ENCODE measurements at regions not wholly inside any gene's neighbourhood (a gene's known extent, or its start where the extent isn't known, plus 50 kb on each side); places are given as distances from the start of the nearest gene placed in this dataset.

DNA sequence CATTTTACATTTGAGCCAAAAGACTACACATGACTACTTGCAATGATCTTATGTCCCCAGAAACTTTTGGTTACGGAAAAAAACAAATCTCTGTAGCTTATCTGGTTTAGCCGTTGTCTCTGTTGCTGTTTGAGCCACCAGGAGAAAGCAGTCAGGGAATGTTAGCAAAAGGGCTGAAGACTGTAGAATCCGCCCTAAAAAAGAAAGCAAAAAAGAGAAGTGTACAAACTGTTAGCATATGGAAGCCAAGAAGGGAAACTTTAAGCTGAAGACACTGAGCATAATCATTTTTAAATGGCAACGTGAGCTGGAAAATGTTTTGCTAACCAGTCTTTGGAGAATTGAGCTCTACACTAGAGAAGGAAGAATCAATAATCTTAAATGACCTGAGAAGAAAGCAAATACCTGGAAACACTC is 69.9 kb upstream of the MYLIP start:
- TF ChIP-seq, protein P1, sequence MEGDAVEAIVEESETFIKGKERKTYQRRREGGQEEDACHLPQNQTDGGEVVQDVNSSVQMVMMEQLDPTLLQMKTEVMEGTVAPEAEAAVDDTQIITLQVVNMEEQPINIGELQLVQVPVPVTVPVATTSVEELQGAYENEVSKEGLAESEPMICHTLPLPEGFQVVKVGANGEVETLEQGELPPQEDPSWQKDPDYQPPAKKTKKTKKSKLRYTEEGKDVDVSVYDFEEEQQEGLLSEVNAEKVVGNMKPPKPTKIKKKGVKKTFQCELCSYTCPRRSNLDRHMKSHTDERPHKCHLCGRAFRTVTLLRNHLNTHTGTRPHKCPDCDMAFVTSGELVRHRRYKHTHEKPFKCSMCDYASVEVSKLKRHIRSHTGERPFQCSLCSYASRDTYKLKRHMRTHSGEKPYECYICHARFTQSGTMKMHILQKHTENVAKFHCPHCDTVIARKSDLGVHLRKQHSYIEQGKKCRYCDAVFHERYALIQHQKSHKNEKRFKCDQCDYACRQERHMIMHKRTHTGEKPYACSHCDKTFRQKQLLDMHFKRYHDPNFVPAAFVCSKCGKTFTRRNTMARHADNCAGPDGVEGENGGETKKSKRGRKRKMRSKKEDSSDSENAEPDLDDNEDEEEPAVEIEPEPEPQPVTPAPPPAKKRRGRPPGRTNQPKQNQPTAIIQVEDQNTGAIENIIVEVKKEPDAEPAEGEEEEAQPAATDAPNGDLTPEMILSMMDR (conservative IDR thresholded peaks at IDR 0.05 in 1 of 2, IDR thresholded peaks at IDR 0.05 in 1 of 2; ENCODE audit: extremely low read depth in 1 of 2, insufficient read depth in 1 of 2, low read depth in 1 of 2, low read length in 2 of 2): no peak
- no peak for TF ChIP-seq EZH2 (IDR thresholded peaks at IDR 0.05; ENCODE audit: borderline replicate concordance, low read length)

All from mammary epithelial cell (primary cell).